ENCODE measurements at regions not wholly inside any gene's neighbourhood (a gene's known extent, or its start where the extent isn't known, plus 50 kb on each side); places are given as distances from the start of the nearest gene placed in this dataset.

GRCh38 chr10:71035511-71036296 is 147.3 kb upstream of the PCBD1 start:
- CTCF ChIA-PET, result no interaction called here
- no peaks in the 10 kb centered on the region for H3K36me3 ChIP-seq (ENCODE audit: control insufficient read depth, insufficient read depth, low read length)
- H2AK9ac ChIP-seq (replicated peaks; ENCODE audit: low read depth, low read length, poor library complexity), result no peak overlapping the region
- no peak overlapping the region for H3K4me2 ChIP-seq (ENCODE audit: low read depth, low read length)
- POLR2A ChIA-PET (ENCODE audit: unreplicated experiment), result no interaction called here
- H3K4me1 ChIP-seq (ENCODE audit: control insufficient read depth, insufficient read depth, low read length), result no peaks in the 10 kb centered on the region
- H3K9ac ChIP-seq (ENCODE audit: low read depth, low read length), result no peak overlapping the region
- no peak overlapping the region for H3K56ac ChIP-seq (ENCODE audit: extremely low read depth, insufficient read depth, low read length)
- H3K23ac ChIP-seq (ENCODE audit: low read depth, low read length), result no peak overlapping the region
- H3K4ac ChIP-seq (ENCODE audit: low read depth, low read length), result no peak overlapping the region
- H3K79me1 ChIP-seq (ENCODE audit: low read depth in 1 of 2, low read length in 2 of 2), result no peaks in the 10 kb centered on the region
- H2AK5ac ChIP-seq (ENCODE audit: low read depth, low read length), result no peak overlapping the region
- peaks cover 13% of the 10 kb centered on the region for H3K27me3 ChIP-seq (ENCODE audit: control insufficient read depth, insufficient read depth, low read length)
- H2BK15ac ChIP-seq (ENCODE audit: low read depth, low read length), result no peak overlapping the region
- H4K20me1 ChIP-seq (ENCODE audit: insufficient read depth, low read length), result no peaks in the 10 kb centered on the region
- H2BK5ac ChIP-seq (ENCODE audit: low read depth, low read length, poor library complexity, severe bottlenecking), result no peak overlapping the region
- no peak overlapping the region for H2BK20ac ChIP-seq (ENCODE audit: low read depth, low read length)
- H4K8ac ChIP-seq (ENCODE audit: low read depth in 2 of 2, low read length in 2 of 2), result no peak overlapping the region
- H3K27ac ChIP-seq (ENCODE audit: insufficient read depth, low read length), result no peak overlapping the region
- no peak overlapping the region for H2AFZ ChIP-seq (replicated peaks; ENCODE audit: low read length, poor library complexity)
- no peak overlapping the region for H3K18ac ChIP-seq (ENCODE audit: low read depth, low read length)
- no peak overlapping the region for H4K5ac ChIP-seq (ENCODE audit: low read depth, low read length)
- no peak for DNase-seq
- H2BK120ac ChIP-seq (ENCODE audit: low read depth, low read length), result no peak overlapping the region
- TF ChIP-seq POLR2A (IDR thresholded peaks at IDR 0.05; ENCODE audit: low read depth, low read length), result no peak
- TF ChIP-seq, protein P1, sequence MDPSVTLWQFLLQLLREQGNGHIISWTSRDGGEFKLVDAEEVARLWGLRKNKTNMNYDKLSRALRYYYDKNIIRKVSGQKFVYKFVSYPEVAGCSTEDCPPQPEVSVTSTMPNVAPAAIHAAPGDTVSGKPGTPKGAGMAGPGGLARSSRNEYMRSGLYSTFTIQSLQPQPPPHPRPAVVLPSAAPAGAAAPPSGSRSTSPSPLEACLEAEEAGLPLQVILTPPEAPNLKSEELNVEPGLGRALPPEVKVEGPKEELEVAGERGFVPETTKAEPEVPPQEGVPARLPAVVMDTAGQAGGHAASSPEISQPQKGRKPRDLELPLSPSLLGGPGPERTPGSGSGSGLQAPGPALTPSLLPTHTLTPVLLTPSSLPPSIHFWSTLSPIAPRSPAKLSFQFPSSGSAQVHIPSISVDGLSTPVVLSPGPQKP (IDR thresholded peaks at IDR 0.05; ENCODE audit: borderline replicate concordance, low read depth, low read length), result no peak
- TF ChIP-seq, protein P2, sequence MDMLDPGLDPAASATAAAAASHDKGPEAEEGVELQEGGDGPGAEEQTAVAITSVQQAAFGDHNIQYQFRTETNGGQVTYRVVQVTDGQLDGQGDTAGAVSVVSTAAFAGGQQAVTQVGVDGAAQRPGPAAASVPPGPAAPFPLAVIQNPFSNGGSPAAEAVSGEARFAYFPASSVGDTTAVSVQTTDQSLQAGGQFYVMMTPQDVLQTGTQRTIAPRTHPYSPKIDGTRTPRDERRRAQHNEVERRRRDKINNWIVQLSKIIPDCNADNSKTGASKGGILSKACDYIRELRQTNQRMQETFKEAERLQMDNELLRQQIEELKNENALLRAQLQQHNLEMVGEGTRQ (IDR thresholded peaks at IDR 0.05; ENCODE audit: low read depth, low read length), result no peak
- no peak for TF ChIP-seq FOS (IDR thresholded peaks at IDR 0.05; ENCODE audit: low read depth, low read length)
- no peak for TF ChIP-seq RCOR1 (IDR thresholded peaks at IDR 0.05; ENCODE audit: insufficient replicate concordance, low read length)
- TF ChIP-seq CHD1 (IDR thresholded peaks at IDR 0.05; ENCODE audit: low read depth, low read length), result no peak
- TF ChIP-seq RFX5 (IDR thresholded peaks at IDR 0.05; ENCODE audit: low read depth, low read length), result no peak
- no peak for TF ChIP-seq CEBPB (IDR thresholded peaks at IDR 0.05; ENCODE audit: low read depth, low read length)
- no peak for TF ChIP-seq SMC3 (IDR thresholded peaks at IDR 0.05; ENCODE audit: low read depth, low read length)
- TF ChIP-seq MAZ (IDR thresholded peaks at IDR 0.05; ENCODE audit: borderline replicate concordance, low read depth, low read length), result no peak
- no peak for TF ChIP-seq BHLHE40 (IDR thresholded peaks at IDR 0.05; ENCODE audit: low read depth, low read length)
- TF ChIP-seq RAD21 (IDR thresholded peaks at IDR 0.05; ENCODE audit: low read length), result no peak
- TF ChIP-seq, protein P3, sequence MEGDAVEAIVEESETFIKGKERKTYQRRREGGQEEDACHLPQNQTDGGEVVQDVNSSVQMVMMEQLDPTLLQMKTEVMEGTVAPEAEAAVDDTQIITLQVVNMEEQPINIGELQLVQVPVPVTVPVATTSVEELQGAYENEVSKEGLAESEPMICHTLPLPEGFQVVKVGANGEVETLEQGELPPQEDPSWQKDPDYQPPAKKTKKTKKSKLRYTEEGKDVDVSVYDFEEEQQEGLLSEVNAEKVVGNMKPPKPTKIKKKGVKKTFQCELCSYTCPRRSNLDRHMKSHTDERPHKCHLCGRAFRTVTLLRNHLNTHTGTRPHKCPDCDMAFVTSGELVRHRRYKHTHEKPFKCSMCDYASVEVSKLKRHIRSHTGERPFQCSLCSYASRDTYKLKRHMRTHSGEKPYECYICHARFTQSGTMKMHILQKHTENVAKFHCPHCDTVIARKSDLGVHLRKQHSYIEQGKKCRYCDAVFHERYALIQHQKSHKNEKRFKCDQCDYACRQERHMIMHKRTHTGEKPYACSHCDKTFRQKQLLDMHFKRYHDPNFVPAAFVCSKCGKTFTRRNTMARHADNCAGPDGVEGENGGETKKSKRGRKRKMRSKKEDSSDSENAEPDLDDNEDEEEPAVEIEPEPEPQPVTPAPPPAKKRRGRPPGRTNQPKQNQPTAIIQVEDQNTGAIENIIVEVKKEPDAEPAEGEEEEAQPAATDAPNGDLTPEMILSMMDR (conservative IDR thresholded peaks at IDR 0.05; ENCODE audit: low read depth, low read length), result no peak
- no peak for TF ChIP-seq MXI1 (IDR thresholded peaks at IDR 0.05; ENCODE audit: borderline replicate concordance, low read depth, low read length)
- TF ChIP-seq MAFK (IDR thresholded peaks at IDR 0.05; ENCODE audit: low read depth, low read length), result no peak
- TF ChIP-seq NFE2L2 (IDR thresholded peaks at IDR 0.05; ENCODE audit: low read depth, low read length), result no peak
- BruUV-seq (replicated peaks), result no TSS peak
- intact Hi-C loops (cut with micrococcal nuclease), result no loop called here
- no peak overlapping the region for H3K4me3 ChIP-seq (ENCODE audit: insufficient read depth, low read depth, low read length)
- WGBS, 2 experiments (ENCODE audit: extremely low coverage in 2 of 2, insufficient read length in 1 of 2), result 46% methylated on average over 2 of the region's 6 CpGs; no CpG with 5 or more reads in 1 of the 2 experiments
- H3K9me3 ChIP-seq (ENCODE audit: control insufficient read depth, insufficient read depth, low read length), result no peaks in the 10 kb centered on the region
- no peak overlapping the region for H4K91ac ChIP-seq (ENCODE audit: insufficient read depth, low read depth, low read length)
- H3K9me1 ChIP-seq (ENCODE audit: insufficient read depth, low read length), result no peaks in the 10 kb centered on the region
- dilution Hi-C loops (cut with HindIII; ENCODE audit: low sequenced_read_pairs, unreplicated experiment), result no loop called here
- in situ Hi-C loops (cut with MboI; ENCODE audit: low sequenced_read_pairs), result no loop called here
- no peak for ATAC-seq (ENCODE audit: low read depth)
- H3K14ac ChIP-seq (replicated peaks; ENCODE audit: low read depth, low read length), result no peak overlapping the region

Measured in IMR-90 (cell line).